Coronary artery (tissue), 2 donors: ENCODE measurements at regions not wholly inside any gene's neighbourhood (a gene's known extent, or its start where the extent isn't known, plus 50 kb on each side); places are given as distances from the start of the nearest gene placed in this dataset.
"Not testable (repeated sequence)": the region's sequence is repeated elsewhere in the genome, so short reads cannot be mapped to it uniquely, and the experiment has no call there.

Source experiments
- DNase-seq: peaks from one replicate; pipeline ENCODE4 v3.0.0-alpha.2; 2017; ENCODE audit warnings: low spot score
- H3K27ac ChIP-seq, 2 donors: fragments of 200-600 bp; sonication (generic); one replicate each; pipeline ENCODE4 v1.5.1; 2016 to 2019
- H3K4me3 ChIP-seq: fragments of 200-600 bp; sonication (generic); 2 replicates; pipeline ENCODE4 v1.5.1; 2016; ENCODE audit warnings: mild to moderate bottlenecking, moderate library complexity
- TF ChIP-seq, protein P1 (sequence below): fragments of 200-600 bp; sonication (generic); IDR thresholded peaks from one replicate; pipeline ENCODE4 v1.5.1; 2019; ENCODE audit warnings: antibody characterized with exemption

DNA sequence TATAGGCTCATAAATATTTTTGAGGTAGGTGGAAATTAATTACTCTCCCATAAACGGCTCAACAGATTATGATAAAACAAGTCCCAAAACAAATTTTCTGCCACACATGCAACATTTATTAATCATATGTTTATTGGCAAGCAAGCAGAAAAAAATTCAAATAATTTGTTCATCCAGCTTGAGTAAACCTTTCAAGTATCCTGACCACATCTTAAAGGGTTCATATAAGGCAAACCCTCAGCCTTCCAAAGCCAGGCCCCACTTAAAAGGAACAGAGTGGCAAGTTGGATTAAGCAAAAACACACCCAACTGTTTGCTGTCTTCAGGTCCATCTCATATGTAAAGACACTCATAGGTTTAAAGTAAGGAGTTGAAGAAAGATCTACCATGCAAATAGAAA lies 1042.3 kb downstream of the DIPK2A start:
- Histone ChIP-seq H3K4me3 (no peak overlapping the region), H3K27ac (no peak overlapping the region)
- no peak for DNase-seq
- TF ChIP-seq, protein P1, sequence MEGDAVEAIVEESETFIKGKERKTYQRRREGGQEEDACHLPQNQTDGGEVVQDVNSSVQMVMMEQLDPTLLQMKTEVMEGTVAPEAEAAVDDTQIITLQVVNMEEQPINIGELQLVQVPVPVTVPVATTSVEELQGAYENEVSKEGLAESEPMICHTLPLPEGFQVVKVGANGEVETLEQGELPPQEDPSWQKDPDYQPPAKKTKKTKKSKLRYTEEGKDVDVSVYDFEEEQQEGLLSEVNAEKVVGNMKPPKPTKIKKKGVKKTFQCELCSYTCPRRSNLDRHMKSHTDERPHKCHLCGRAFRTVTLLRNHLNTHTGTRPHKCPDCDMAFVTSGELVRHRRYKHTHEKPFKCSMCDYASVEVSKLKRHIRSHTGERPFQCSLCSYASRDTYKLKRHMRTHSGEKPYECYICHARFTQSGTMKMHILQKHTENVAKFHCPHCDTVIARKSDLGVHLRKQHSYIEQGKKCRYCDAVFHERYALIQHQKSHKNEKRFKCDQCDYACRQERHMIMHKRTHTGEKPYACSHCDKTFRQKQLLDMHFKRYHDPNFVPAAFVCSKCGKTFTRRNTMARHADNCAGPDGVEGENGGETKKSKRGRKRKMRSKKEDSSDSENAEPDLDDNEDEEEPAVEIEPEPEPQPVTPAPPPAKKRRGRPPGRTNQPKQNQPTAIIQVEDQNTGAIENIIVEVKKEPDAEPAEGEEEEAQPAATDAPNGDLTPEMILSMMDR: no peak

- Histone ChIP-seq H3K27ac (no peak overlapping the region), H3K4me3 (no peak overlapping the region)
- TF ChIP-seq, protein P1: no peak
- DNase-seq: no peak
Observed at GRCh38 chr3:145015253-145015652, 1043.6 kb downstream of the DIPK2A start.

- TF ChIP-seq, protein P1: no peak
- Histone ChIP-seq H3K4me3 (no peak overlapping the region), H3K27ac (no peak overlapping the region)
- no peak for DNase-seq
Observed at GRCh38 chr3:145017959-145018358, 1046.3 kb downstream of the DIPK2A start.

- DNase-seq: no peak
- Histone ChIP-seq H3K27ac (no peak overlapping the region), H3K4me3 (no peak overlapping the region)
- TF ChIP-seq, protein P1: no peak
Observed at GRCh38 chr3:145022447-145022846, 1050.8 kb downstream of the DIPK2A start.

- Histone ChIP-seq H3K27ac (no peak overlapping the region), H3K4me3 (no peak overlapping the region)
- DNase-seq: no peak
- TF ChIP-seq, protein P1: no peak
Observed at GRCh38 chr3:145024700-145025099, 1053.1 kb downstream of the DIPK2A start.

- not testable (repeated sequence) for H3K4me3 ChIP-seq, DNase-seq, H3K27ac ChIP-seq
Observed at GRCh38 chr3:145027186-145027585, 1055.6 kb downstream of the DIPK2A start.

GRCh38 chr3:145032791-145033190 lies 1061.2 kb downstream of the DIPK2A start:
- TF ChIP-seq, protein P1: no peak
- H3K4me3 ChIP-seq: no peak overlapping the region
- DNase-seq: no peak
- H3K27ac ChIP-seq: no peak overlapping the region

- no peak overlapping the region for H3K4me3 ChIP-seq
- H3K27ac ChIP-seq: no peak overlapping the region
- TF ChIP-seq, protein P1: no peak
- no peak for DNase-seq
Observed at GRCh38 chr3:145035682-145036081, 1064.1 kb downstream of the DIPK2A start.

- H3K4me3 ChIP-seq, H3K27ac ChIP-seq, DNase-seq: not testable (repeated sequence)
Observed at GRCh38 chr3:145054055-145054454, 1082.4 kb downstream of the DIPK2A start.
